Panc1 (cell line): ENCODE measurements at regions not wholly inside any gene's neighbourhood (a gene's known extent, or its start where the extent isn't known, plus 50 kb on each side); places are given as distances from the start of the nearest gene placed in this dataset.

Experiments
- ATAC-seq: fragments of 200-7000 bp; cut with Tn5 transposase; 2 replicates; pipeline ENCODE4 v1.9.1; 2020; ENCODE audit warnings: mild to moderate bottlenecking, moderate library complexity
- BruUV-seq: library from RNA; stranded (reverse); fragments of 400-500 nt; replicated peaks from 2 replicates; lab custom pipeline; 2021; lab: Mats Ljungman, UMichigan
- CTCF ChIA-PET: fragments of 300-600 bp; sonication (Branson Sonifier 250); formaldehyde crosslinking; loops from one replicate; lab custom pipeline; 2022; ENCODE audit warnings: antibody characterized with exemption; lab: Charles Lee
- POLR2A ChIA-PET: fragments of 300-600 bp; sonication (Branson Sonifier 250); formaldehyde crosslinking; loops from one replicate; lab custom pipeline; 2022; ENCODE audit warnings: antibody characterized with exemption; lab: Charles Lee
- DNase-seq: peaks from one replicate; pipeline ENCODE4 v3.0.0-alpha.2; 2010; ENCODE audit warnings: low read depth, low spot score
- H3K27ac ChIP-seq: 2 replicates; pipeline ENCODE4 v1.5.1; 2011; ENCODE audit warnings: mild to moderate bottlenecking, low read length, inconsistent platforms
- H3K27me3 ChIP-seq: fragments of 200-500 bp; sonication (Bioruptor generic); 2 replicates; pipeline ENCODE4 v1.6.0; 2014; ENCODE audit warnings: low read length, inconsistent platforms; ENCODE audit not compliant: control insufficient read depth, insufficient read depth
- H3K36me3 ChIP-seq: fragments of 200-500 bp; sonication (Bioruptor generic); 2 replicates; pipeline ENCODE4 v1.5.1; 2014; ENCODE audit warnings: inconsistent platforms, mild to moderate bottlenecking, low read length, moderate library complexity; ENCODE audit not compliant: control insufficient read depth, insufficient read depth
- H3K4me1 ChIP-seq: 2 replicates; pipeline ENCODE4 v1.5.1; 2011; ENCODE audit warnings: inconsistent platforms, mild to moderate bottlenecking, low read length, moderate library complexity; ENCODE audit not compliant: control insufficient read depth, insufficient read depth
- H3K4me3 ChIP-seq, 2 experiments: 2 replicates each; pipeline ENCODE4 v1.5.1; 2011 to 2012; ENCODE audit warnings: low read depth in 2 of 2, low read length in 2 of 2, mild to moderate bottlenecking in 2 of 2, inconsistent platforms in 1 of 2, moderate library complexity in 1 of 2
- H3K9me3 ChIP-seq: fragments of 200-500 bp; sonication (Bioruptor generic); 2 replicates; pipeline ENCODE4 v1.5.1; 2014; ENCODE audit warnings: low read depth, mild to moderate bottlenecking, inconsistent platforms, low read length, moderate library complexity; ENCODE audit not compliant: control insufficient read depth, insufficient read depth
- CTCF ChIP-seq: fragments of 450-650 bp; IDR thresholded peaks from 2 replicates; pipeline ENCODE4 v1.5.1; 2017; ENCODE audit warnings: mild to moderate bottlenecking
- POLR2AphosphoS5 ChIP-seq: IDR thresholded peaks from 2 replicates; pipeline ENCODE4 v1.6.1; 2012; ENCODE audit warnings: mild to moderate bottlenecking, low read depth, low read length, moderate library complexity
- REST ChIP-seq, 2 experiments: IDR thresholded peaks; 2 replicates each; pipeline ENCODE4 v1.6.1; 2011 to 2012; ENCODE audit warnings: low read depth in 2 of 2, control low read depth in 1 of 2, low read length in 1 of 2, mild to moderate bottlenecking in 1 of 2, moderate library complexity in 1 of 2; ENCODE audit not compliant: insufficient read depth in 1 of 2
- SIN3A ChIP-seq: IDR thresholded peaks from 2 replicates; pipeline ENCODE4 v1.6.1; 2012; ENCODE audit warnings: low read depth, mild to moderate bottlenecking, low read length, moderate library complexity, borderline replicate concordance; ENCODE audit not compliant: insufficient read depth
- TCF7L2 ChIP-seq: IDR thresholded peaks from 2 replicates; pipeline ENCODE4 v1.6.1; 2011; ENCODE audit warnings: mild to moderate bottlenecking, low read depth, low read length, inconsistent platforms
- in situ Hi-C: cut with HindIII; loops from 2 replicates; pipeline ENCODE4 v1.10.0; 2016; ENCODE audit warnings: low sequenced_read_pairs, low pct_unique_long_range_greater_than_20kb
- intact Hi-C: fragments of 100-400 bp; cut with micrococcal nuclease; formaldehyde crosslinking; loops from one replicate; pipeline ENCODE4 v1.10.0; 2022; ENCODE audit not compliant: unreplicated experiment

GRCh38 chrX:79559290-79559689 is 192.2 kb upstream of the ITM2A start:
- DNase-seq (no peak), ATAC-seq (no peak)
- no peak for TF ChIP-seq TCF7L2
- no peak for TF ChIP-seq CTCF
- no peak for TF ChIP-seq SIN3A
- no peak for TF ChIP-seq REST (IDR thresholded peaks at IDR 0.05; ENCODE audit: insufficient read depth in 1 of 2, low read depth in 2 of 2, low read length in 1 of 2)
- TF ChIP-seq POLR2AphosphoS5 = no peak
- Histone ChIP-seq H3K4me1 (no peaks in the 10 kb centered on the region), H3K36me3 (no peaks in the 10 kb centered on the region), H3K27ac (no peak overlapping the region), H3K9me3 (no peaks in the 10 kb centered on the region), H3K4me3 (no peak overlapping the region), H3K27me3 (no peaks in the 10 kb centered on the region)
- no TSS peak for BruUV-seq
- POLR2A ChIA-PET = no interaction called here
- CTCF ChIA-PET = no interaction called here
- in situ Hi-C loops (no loop called here), intact Hi-C loops (no loop called here)

GRCh38 chrX:79557212-79557611 is 190.1 kb upstream of the ITM2A start:
- Histone ChIP-seq H3K27ac (no peak overlapping the region), H3K36me3 (no peaks in the 10 kb centered on the region), H3K9me3 (no peaks in the 10 kb centered on the region), H3K27me3 (no peaks in the 10 kb centered on the region), H3K4me3 (no peak overlapping the region), H3K4me1 (no peaks in the 10 kb centered on the region)
- intact Hi-C loops (no loop called here), in situ Hi-C loops (no loop called here)
- ChIA-PET CTCF (no interaction called here), POLR2A (no interaction called here)
- ATAC-seq (no peak), DNase-seq (no peak)
- BruUV-seq = no TSS peak
- TF ChIP-seq TCF7L2 (no peak), SIN3A (no peak), CTCF (no peak), POLR2AphosphoS5 (no peak), REST (IDR thresholded peaks at IDR 0.05; ENCODE audit: insufficient read depth in 1 of 2, low read depth in 2 of 2, low read length in 1 of 2) (no peak)
